H1 (cell line): ENCODE measurements at regions not wholly inside any gene's neighbourhood (a gene's known extent, or its start where the extent isn't known, plus 50 kb on each side); places are given as distances from the start of the nearest gene placed in this dataset.

Experiments used
- CTCF ChIA-PET: fragments of 300-600 bp; sonication (Branson Sonifier 250); formaldehyde crosslinking; loops from one replicate; lab custom pipeline; 2021; ENCODE audit not compliant: partially characterized antibody; lab: Charles Lee
- POLR2A ChIA-PET: fragments of 300-600 bp; sonication (Branson Sonifier 250); formaldehyde crosslinking; loops from one replicate; lab custom pipeline; 2021; ENCODE audit warnings: inconsistent platforms; ENCODE audit not compliant: partially characterized antibody; lab: Charles Lee
- DNase-seq, 2 experiments: peaks; one replicate each; pipeline versions ENCODE4 v3.0.0 to v3.0.0-alpha.2; 2010 to 2022; ENCODE audit warnings: low spot score in 2 of 2, low read depth in 1 of 2, mixed read lengths in 1 of 2
- FAIRE-seq: peaks from 2 replicates; lab custom pipeline; 2011; peaks lifted over from hg19 to GRCh38; lab: Jason Lieb, UNC
- H2AFZ ChIP-seq: 2 replicates; pipeline ENCODE4 v1.8.1; 2012; ENCODE audit warnings: low read length, inconsistent platforms
- H2AK5ac ChIP-seq: 2 replicates; pipeline ENCODE4 v1.6.1; 2013; ENCODE audit warnings: low read depth, low read length
- H2BK120ac ChIP-seq: replicated peaks from 2 replicates; pipeline ENCODE3; 2013; ENCODE audit warnings: low read depth, low read length, inconsistent platforms
- H2BK12ac ChIP-seq: 2 replicates; pipeline ENCODE4 v1.6.1; 2013; ENCODE audit warnings: low read depth, low read length
- H2BK15ac ChIP-seq: 2 replicates; pipeline ENCODE4 v1.6.1; 2013; ENCODE audit warnings: low read length
- H2BK20ac ChIP-seq: 2 replicates; pipeline ENCODE4 v1.6.1; 2013; ENCODE audit warnings: low read length
- H2BK5ac ChIP-seq: 2 replicates; pipeline ENCODE4 v1.6.1; 2013; ENCODE audit warnings: low read depth, low read length
- H3K14ac ChIP-seq: 2 replicates; pipeline ENCODE4 v1.6.1; 2013; ENCODE audit warnings: inconsistent platforms; ENCODE audit not compliant: insufficient read length
- H3K18ac ChIP-seq: 2 replicates; pipeline ENCODE4 v1.6.1; 2013; ENCODE audit warnings: low read length; ENCODE audit errors: extremely low read depth
- H3K23ac ChIP-seq: 2 replicates; pipeline ENCODE4 v1.6.1; 2013; ENCODE audit warnings: inconsistent platforms; ENCODE audit not compliant: insufficient read length
- H3K23me2 ChIP-seq: 2 replicates; pipeline ENCODE4 v1.6.1; 2013; ENCODE audit warnings: low read depth, low read length
- H3K27ac ChIP-seq: 2 replicates; pipeline ENCODE4 v1.6.1; 2011; ENCODE audit warnings: low read depth, low read length, inconsistent platforms
- H3K27me3 ChIP-seq, 4 experiments: replicated peaks in 1 of 4; 1 replicate in 1 of 4; 2 replicates in 3 of 4; pipeline versions ENCODE4 v1.6.1 to v1.8.1; 2011 to 2013; ENCODE audit warnings: low read length in 3 of 4, mild to moderate bottlenecking in 3 of 4, inconsistent platforms in 2 of 4, mixed read lengths in 2 of 4, moderate library complexity in 1 of 4; ENCODE audit not compliant: control insufficient read depth in 3 of 4, insufficient read depth in 3 of 4; ENCODE audit errors: extremely low read depth in 1 of 4
- H3K36me3 ChIP-seq, 4 experiments: 2 replicates each; pipeline versions ENCODE4 v1.6.1 to v1.8.1; 2011 to 2013; ENCODE audit warnings: mild to moderate bottlenecking in 4 of 4, low read length in 3 of 4, moderate library complexity in 2 of 4, control low read depth in 1 of 4, inconsistent platforms in 1 of 4; ENCODE audit not compliant: insufficient read depth in 4 of 4, control insufficient read depth in 2 of 4
- H3K4ac ChIP-seq: replicated peaks from 2 replicates; pipeline ENCODE3; 2013; ENCODE audit warnings: low read length, low read depth, mixed read lengths, inconsistent platforms; ENCODE audit not compliant: insufficient read length
- H3K4me1 ChIP-seq, 4 experiments: replicated peaks in 1 of 4; 1 replicate in 1 of 4; 2 replicates in 3 of 4; pipeline versions ENCODE4 v1.6.1 to v1.8.1; 2011 to 2013; ENCODE audit warnings: low read length in 3 of 4, inconsistent platforms in 2 of 4, mixed read lengths in 1 of 4; ENCODE audit not compliant: insufficient read depth in 4 of 4, control insufficient read depth in 3 of 4
- H3K4me2 ChIP-seq, 2 experiments: 2 replicates each; pipeline versions ENCODE4 v1.6.1 to v1.8.1; 2011 to 2013; ENCODE audit warnings: low read depth in 2 of 2, low read length in 2 of 2, control low read depth in 1 of 2, inconsistent platforms in 1 of 2, mild to moderate bottlenecking in 1 of 2; ENCODE audit not compliant: insufficient read depth in 1 of 2
- H3K4me3 ChIP-seq, 4 experiments: fragments of 200-600, 300-600 bp in 1 of 4; sonication (generic), shearing (Covaris generic), sonication (Bioruptor Twin) in 1 of 4; 2 replicates each; pipeline versions ENCODE4 v1.5.1 to v1.8.1; 2011 to 2016; ENCODE audit warnings: low read length in 4 of 4, low read depth in 3 of 4, control low read depth in 2 of 4, inconsistent platforms in 2 of 4, mild to moderate bottlenecking in 2 of 4, mixed read lengths in 1 of 4, moderate library complexity in 1 of 4; ENCODE audit not compliant: insufficient read depth in 2 of 4; ENCODE audit errors: extremely low read depth in 1 of 4
- H3K56ac ChIP-seq: replicated peaks from 2 replicates; pipeline ENCODE3; 2013; ENCODE audit warnings: low read depth, mild to moderate bottlenecking, mixed read lengths, low read length, inconsistent platforms; ENCODE audit not compliant: insufficient read length
- H3K79me1 ChIP-seq: 2 replicates; pipeline ENCODE4 v1.6.1; 2013; ENCODE audit warnings: low read depth, low read length, control low read depth
- H3K79me2 ChIP-seq, 2 experiments: 2 replicates each; pipeline versions ENCODE4 v1.6.1 to v1.8.1; 2012 to 2013; ENCODE audit warnings: low read length in 2 of 2, mild to moderate bottlenecking in 2 of 2, inconsistent platforms in 1 of 2; ENCODE audit not compliant: insufficient read depth in 2 of 2, control insufficient read depth in 1 of 2
- H3K9ac ChIP-seq, 4 experiments: replicated peaks in 1 of 4; 1 replicate in 1 of 4; 2 replicates in 3 of 4; pipeline versions ENCODE4 v1.6.1 to v1.8.1; 2011 to 2013; ENCODE audit warnings: low read depth in 3 of 4, low read length in 3 of 4, control low read depth in 2 of 4, mild to moderate bottlenecking in 2 of 4, moderate library complexity in 2 of 4, inconsistent platforms in 1 of 4; ENCODE audit errors: extremely low read depth in 1 of 4
- H3K9me3 ChIP-seq, 2 experiments: 2 replicates each; pipeline versions ENCODE4 v1.6.1 to v1.8.1; 2012 to 2013; ENCODE audit warnings: mild to moderate bottlenecking in 2 of 2, moderate library complexity in 2 of 2, control low read depth in 1 of 2, inconsistent platforms in 1 of 2, low read depth in 1 of 2, low read length in 1 of 2, mixed read lengths in 1 of 2; ENCODE audit not compliant: insufficient read depth in 2 of 2
- H4K20me1 ChIP-seq, 2 experiments: replicated peaks in 1 of 2; 2 replicates each; pipeline versions ENCODE3 to v1.8.1; 2011 to 2013; ENCODE audit warnings: inconsistent platforms in 2 of 2, low read length in 2 of 2, mild to moderate bottlenecking in 1 of 2; ENCODE audit not compliant: insufficient read depth in 2 of 2, control insufficient read depth in 1 of 2
- H4K5ac ChIP-seq: 2 replicates; pipeline ENCODE4 v1.6.1; 2013; ENCODE audit warnings: low read length, low read depth, mixed read lengths, inconsistent platforms; ENCODE audit not compliant: insufficient read length
- H4K8ac ChIP-seq: 2 replicates; pipeline ENCODE4 v1.8.0; 2013; ENCODE audit warnings: mild to moderate bottlenecking, moderate library complexity, low read length, inconsistent platforms; ENCODE audit not compliant: insufficient read depth; ENCODE audit errors: extremely low read depth
- H4K91ac ChIP-seq: replicated peaks from 2 replicates; pipeline ENCODE3; 2013; ENCODE audit warnings: low read length, mixed read lengths, inconsistent platforms; ENCODE audit not compliant: insufficient read length
- ASH2L ChIP-seq: fragments of 200-600, 300-600 bp; sonication (generic); IDR thresholded peaks from one replicate; pipeline ENCODE4 v1.7.1; 2017; ENCODE audit warnings: low read length
- BRCA1 ChIP-seq: IDR thresholded peaks from 2 replicates; pipeline ENCODE4 v1.6.1; 2012; ENCODE audit warnings: low read depth, low read length, improper control_type of control experiment
- CEBPB ChIP-seq: IDR thresholded peaks from 2 replicates; pipeline ENCODE4 v1.6.1; 2012; ENCODE audit warnings: low read depth, low read length
- GABPA ChIP-seq: IDR thresholded peaks from 2 replicates; pipeline ENCODE4 v1.6.1; 2011; ENCODE audit warnings: mild to moderate bottlenecking, low read length, moderate library complexity, borderline replicate concordance; ENCODE audit not compliant: insufficient read depth
- HDAC6 ChIP-seq: IDR thresholded peaks from one replicate; pipeline ENCODE4 v1.7.1; 2012; ENCODE audit warnings: low read depth, mild to moderate bottlenecking, inconsistent platforms, low read length, moderate library complexity
- RAD21 ChIP-seq, 2 experiments: IDR thresholded peaks in 1 of 2; conservative IDR thresholded peaks in 1 of 2; 2 replicates each; pipeline ENCODE4 v1.6.1; 2011; ENCODE audit warnings: low read depth in 2 of 2, low read length in 2 of 2, improper control_type of control experiment in 1 of 2, inconsistent platforms in 1 of 2, mild to moderate bottlenecking in 1 of 2, moderate library complexity in 1 of 2
- RNF2 ChIP-seq: fragments of 200-900, 300-1000 bp; sonication (generic); IDR thresholded peaks from 2 replicates; pipeline ENCODE4 v1.7.1; 2016; ENCODE audit warnings: borderline replicate concordance, low read depth, mild to moderate bottlenecking, antibody characterized with exemption, low read length; ENCODE audit not compliant: poor library complexity, severe bottlenecking; ENCODE audit errors: missing control alignments
- SUZ12 ChIP-seq: fragments of 200-600 bp; sonication (generic); IDR thresholded peaks from 2 replicates; pipeline ENCODE4 v1.6.1; 2012; ENCODE audit warnings: mild to moderate bottlenecking, inconsistent platforms, low read length, moderate library complexity, mixed read lengths
- WGBS, 2 experiments: shearing (Covaris generic) in 1 of 2; methylation state at CpG; one replicate each; pipeline versions ENCODE4 v1.1.6 to v1.1.7; 2013 to 2015; ENCODE audit warnings: low lambda C conversion rate in 2 of 2, mixed read lengths in 2 of 2, inconsistent platforms in 1 of 2, low coverage in 1 of 2, missing lambda C conversion rate in 1 of 2; ENCODE audit not compliant: insufficient replicate concordance in 2 of 2, insufficient coverage in 1 of 2, insufficient read length in 1 of 2; ENCODE audit errors: extremely low coverage in 1 of 2, missing lambda C conversion rate in 1 of 2; 5-methylcytosine and 5-hydroxymethylcytosine counted together

DNA sequence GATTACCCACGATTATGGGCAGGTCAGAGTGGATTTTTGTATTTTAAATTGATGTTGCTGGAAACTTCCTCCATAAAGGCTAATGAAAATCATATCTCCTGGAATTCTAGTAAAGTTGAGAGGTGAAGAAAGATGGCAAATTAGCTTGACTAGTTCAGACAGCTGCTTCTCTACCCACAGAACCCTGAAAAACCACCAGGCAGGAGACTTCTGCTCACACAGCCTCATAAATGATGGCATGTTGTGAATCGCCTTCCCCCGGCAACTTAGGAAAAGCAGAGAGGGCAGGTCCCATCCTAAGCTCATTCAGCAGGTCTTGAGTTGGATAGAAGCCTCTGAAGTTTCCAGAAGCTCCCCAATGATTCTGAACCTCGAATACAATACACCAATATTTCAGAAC lies 87.6 kb upstream of the SLC7A1 start:
- Histone ChIP-seq H3K4ac (no peak overlapping the region), H2BK12ac (no peak overlapping the region), H3K4me1 (peaks cover 0 to 5% (median 0%) of the 10 kb centered on the region in 4 experiments; a peak in 1 of 7 replicates), H3K23me2 (no peaks in the 10 kb centered on the region), H3K14ac (no peak overlapping the region), H2BK20ac (no peak overlapping the region), H3K4me2 (no peak overlapping the region), H4K20me1 (no peaks in the 10 kb centered on the region), H2BK120ac (no peak overlapping the region), H3K18ac (no peak overlapping the region), H3K79me2 (no peaks in the 10 kb centered on the region), H3K23ac (no peak overlapping the region), H3K27ac (no peak overlapping the region), H3K36me3 (no peaks in the 10 kb centered on the region), H2AFZ (no peak overlapping the region), H3K9ac (no peak overlapping the region), H4K8ac (no peak overlapping the region), H2AK5ac (no peak overlapping the region), H4K91ac (no peak overlapping the region), H3K27me3 (no peaks in the 10 kb centered on the region), H3K56ac (no peak overlapping the region), H3K79me1 (no peaks in the 10 kb centered on the region), H2BK5ac (no peak overlapping the region), H4K5ac (no peak overlapping the region), H3K9me3 (no peaks in the 10 kb centered on the region), H3K4me3 (no peak overlapping the region), H2BK15ac (no peak overlapping the region)
- 85% methylated on average over 4 of the region's 4 CpGs; no CpG with 5 or more reads in 1 of the 2 experiments for WGBS, 2 experiments
- no peak for DNase-seq
- ChIA-PET CTCF (interaction anchor here (0.6 to 1.3 kb wide), 5 partner anchors 10 to 373 kb away, joined by 3 to 4 read pairs (median 3); no protein-coding TSS in a partner anchor), POLR2A (no interaction called here)
- no peak for FAIRE-seq
- TF ChIP-seq GABPA, result no peak
- TF ChIP-seq HDAC6, result no peak
- no peak for TF ChIP-seq SUZ12
- TF ChIP-seq CEBPB, result no peak
- TF ChIP-seq BRCA1, result no peak
- no peak for TF ChIP-seq RAD21 (IDR thresholded peaks at IDR 0.05 in 1 of 2, conservative IDR thresholded peaks at IDR 0.05 in 1 of 2; ENCODE audit: low read depth in 2 of 2, low read length in 2 of 2)
- TF ChIP-seq ASH2L, result no peak
- no peak for TF ChIP-seq RNF2
